Osteoblast (primary cell): ENCODE measurements at regions not wholly inside any gene's neighbourhood (a gene's known extent, or its start where the extent isn't known, plus 50 kb on each side); places are given as distances from the start of the nearest gene placed in this dataset.
"Not testable (repeated sequence)": the region's sequence is repeated elsewhere in the genome, so short reads cannot be mapped to it uniquely, and the experiment has no call there.

Source experiments
- DNase-seq: peaks from one replicate; pipeline ENCODE4 v3.0.0; 2011; ENCODE audit warnings: low spot score, mixed read lengths; ENCODE audit not compliant: insufficient read length; ENCODE audit errors: missing footprints
- H2AFZ ChIP-seq: 2 replicates; pipeline ENCODE4 v1.6.0; 2011; ENCODE audit warnings: mild to moderate bottlenecking, low read length
- H3K27ac ChIP-seq: 2 replicates; pipeline ENCODE4 v1.5.1; 2011; ENCODE audit warnings: mild to moderate bottlenecking, low read depth, low read length, moderate library complexity
- H3K27me3 ChIP-seq: 2 replicates; pipeline ENCODE4 v1.6.0; 2012; ENCODE audit warnings: mild to moderate bottlenecking, control low read depth, inconsistent platforms, low read length, moderate library complexity; ENCODE audit not compliant: insufficient read depth
- H3K36me3 ChIP-seq: 2 replicates; pipeline ENCODE4 v1.5.1; 2011; ENCODE audit warnings: mild to moderate bottlenecking, low read length, control low read depth, moderate library complexity; ENCODE audit not compliant: insufficient read depth
- H3K4me1 ChIP-seq: 2 replicates; pipeline ENCODE4 v1.5.1; 2011; ENCODE audit warnings: mild to moderate bottlenecking, low read length, control low read depth, moderate library complexity; ENCODE audit not compliant: insufficient read depth
- H3K4me2 ChIP-seq: 2 replicates; pipeline ENCODE4 v1.6.0; 2011; ENCODE audit warnings: mild to moderate bottlenecking, low read length; ENCODE audit not compliant: insufficient read depth
- H3K4me3 ChIP-seq: fragments of 200-600 bp; sonication (generic); 3 replicates; pipeline ENCODE4 v1.5.1; 2012; ENCODE audit warnings: mild to moderate bottlenecking, low read length, inconsistent platforms; ENCODE audit not compliant: insufficient read depth
- H3K79me2 ChIP-seq: 2 replicates; pipeline ENCODE4 v1.6.0; 2012; ENCODE audit warnings: mild to moderate bottlenecking, low read length, control low read depth, inconsistent platforms; ENCODE audit not compliant: insufficient read depth
- H3K9me3 ChIP-seq: 2 replicates; pipeline ENCODE4 v1.5.1; 2011; ENCODE audit warnings: low read depth, low read length, control low read depth
- H4K20me1 ChIP-seq: 2 replicates; pipeline ENCODE4 v1.6.0; 2012; ENCODE audit warnings: mild to moderate bottlenecking, low read length, control low read depth; ENCODE audit not compliant: insufficient read depth
- CTCF ChIP-seq: IDR thresholded peaks from 2 replicates; pipeline ENCODE4 v1.5.1; 2011; ENCODE audit warnings: mild to moderate bottlenecking, low read depth, low read length, moderate library complexity; ENCODE audit errors: extremely low read depth

- Histone ChIP-seq H3K4me3 (no peak overlapping the region), H3K36me3 (no peaks in the 10 kb centered on the region), H3K4me2 (no peak overlapping the region), H3K27ac (no peak overlapping the region), H3K4me1 (no peaks in the 10 kb centered on the region), H4K20me1 (no peaks in the 10 kb centered on the region), H3K27me3 (no peaks in the 10 kb centered on the region), H3K79me2 (no peaks in the 10 kb centered on the region), H2AFZ (no peak overlapping the region), H3K9me3 (no peaks in the 10 kb centered on the region)
- no peak for TF ChIP-seq CTCF
- no peak for DNase-seq
Measured at GRCh38 chr2:114127372-114127771, 237.5 kb downstream of the ACTR3 start.

GRCh38 chr2:114128263-114128662 lies 238.4 kb downstream of the ACTR3 start:
- DNase-seq = no peak
- H2AFZ ChIP-seq = no peak overlapping the region
- no peaks in the 10 kb centered on the region for H3K4me1 ChIP-seq
- H3K4me3 ChIP-seq = no peak overlapping the region
- no peak for TF ChIP-seq CTCF
- no peaks in the 10 kb centered on the region for H3K36me3 ChIP-seq
- H3K27ac ChIP-seq = no peak overlapping the region
- H4K20me1 ChIP-seq = no peaks in the 10 kb centered on the region
- no peaks in the 10 kb centered on the region for H3K79me2 ChIP-seq
- H3K9me3 ChIP-seq = no peaks in the 10 kb centered on the region
- H3K4me2 ChIP-seq = no peak overlapping the region
- H3K27me3 ChIP-seq = no peaks in the 10 kb centered on the region

- H3K4me1 ChIP-seq = no peaks in the 10 kb centered on the region
- H3K36me3 ChIP-seq = no peaks in the 10 kb centered on the region
- H3K9me3 ChIP-seq = no peaks in the 10 kb centered on the region
- H3K27me3 ChIP-seq = no peaks in the 10 kb centered on the region
- H4K20me1 ChIP-seq = no peaks in the 10 kb centered on the region
- TF ChIP-seq CTCF = no peak
- H2AFZ ChIP-seq = no peak overlapping the region
- H3K4me2 ChIP-seq = no peak overlapping the region
- DNase-seq = no peak
- H3K4me3 ChIP-seq = no peak overlapping the region
- H3K27ac ChIP-seq = no peak overlapping the region
- H3K79me2 ChIP-seq = no peaks in the 10 kb centered on the region
Measured at GRCh38 chr2:114128725-114129124, 238.8 kb downstream of the ACTR3 start.

GRCh38 chr2:114132050-114132449 lies 242.2 kb downstream of the ACTR3 start:
- H3K4me2 ChIP-seq, H3K36me3 ChIP-seq, H3K27me3 ChIP-seq, H3K79me2 ChIP-seq, DNase-seq, H3K4me1 ChIP-seq, H3K9me3 ChIP-seq, H3K27ac ChIP-seq, H2AFZ ChIP-seq, H3K4me3 ChIP-seq, H4K20me1 ChIP-seq: not testable (repeated sequence)

- no peaks in the 10 kb centered on the region for H3K9me3 ChIP-seq
- H3K27ac ChIP-seq = no peak overlapping the region
- no peak for DNase-seq
- TF ChIP-seq CTCF = no peak
- H3K4me3 ChIP-seq = no peak overlapping the region
- H3K79me2 ChIP-seq = no peaks in the 10 kb centered on the region
- H2AFZ ChIP-seq = no peak overlapping the region
- no peaks in the 10 kb centered on the region for H3K27me3 ChIP-seq
- H4K20me1 ChIP-seq = no peaks in the 10 kb centered on the region
- no peaks in the 10 kb centered on the region for H3K36me3 ChIP-seq
- H3K4me2 ChIP-seq = no peak overlapping the region
- H3K4me1 ChIP-seq = no peaks in the 10 kb centered on the region
Measured at GRCh38 chr2:114134146-114134545, 244.3 kb downstream of the ACTR3 start.
